ENCODE measurements at regions not wholly inside any gene's neighbourhood (a gene's known extent, or its start where the extent isn't known, plus 50 kb on each side); places are given as distances from the start of the nearest gene placed in this dataset.

- no peak for DNase-seq (ENCODE audit: low spot score)
These were observed 84.8 kb upstream of the ZNF827 start for GRCh38 chr4:146023334-146023967.

GRCh38 chr4:146022541-146022940 is 83.9 kb upstream of the ZNF827 start:
- no peak for DNase-seq (ENCODE audit: low spot score)

- DNase-seq (ENCODE audit: low spot score): no peak
These were observed 79.6 kb upstream of the ZNF827 start for GRCh38 chr4:146018247-146018646.

- DNase-seq (ENCODE audit: low spot score): no peak
These were observed 66.1 kb upstream of the ZNF827 start for GRCh38 chr4:146004730-146005129.

GRCh38 chr4:145988628-145989027 is 50.0 kb upstream of the ZNF827 start:
- DNase-seq (ENCODE audit: low spot score): no peak
